DND-41 (cell line): ENCODE measurements at regions not wholly inside any gene's neighbourhood (a gene's known extent, or its start where the extent isn't known, plus 50 kb on each side); places are given as distances from the start of the nearest gene placed in this dataset.

Source experiments
- EZH2 ChIP-seq: IDR thresholded peaks from 3 replicates; pipeline ENCODE4 v1.6.1; 2012; ENCODE audit warnings: borderline replicate concordance, low read depth, mild to moderate bottlenecking, moderate library complexity, low read length, inconsistent platforms; ENCODE audit not compliant: severe bottlenecking
- TF ChIP-seq, protein P1 (sequence below): IDR thresholded peaks from 2 replicates; pipeline ENCODE4 v1.5.1; 2012; ENCODE audit warnings: borderline replicate concordance, low read length, moderate library complexity, mild to moderate bottlenecking; ENCODE audit not compliant: poor library complexity, severe bottlenecking; ENCODE audit errors: extremely low read depth

- TF ChIP-seq, protein P1, sequence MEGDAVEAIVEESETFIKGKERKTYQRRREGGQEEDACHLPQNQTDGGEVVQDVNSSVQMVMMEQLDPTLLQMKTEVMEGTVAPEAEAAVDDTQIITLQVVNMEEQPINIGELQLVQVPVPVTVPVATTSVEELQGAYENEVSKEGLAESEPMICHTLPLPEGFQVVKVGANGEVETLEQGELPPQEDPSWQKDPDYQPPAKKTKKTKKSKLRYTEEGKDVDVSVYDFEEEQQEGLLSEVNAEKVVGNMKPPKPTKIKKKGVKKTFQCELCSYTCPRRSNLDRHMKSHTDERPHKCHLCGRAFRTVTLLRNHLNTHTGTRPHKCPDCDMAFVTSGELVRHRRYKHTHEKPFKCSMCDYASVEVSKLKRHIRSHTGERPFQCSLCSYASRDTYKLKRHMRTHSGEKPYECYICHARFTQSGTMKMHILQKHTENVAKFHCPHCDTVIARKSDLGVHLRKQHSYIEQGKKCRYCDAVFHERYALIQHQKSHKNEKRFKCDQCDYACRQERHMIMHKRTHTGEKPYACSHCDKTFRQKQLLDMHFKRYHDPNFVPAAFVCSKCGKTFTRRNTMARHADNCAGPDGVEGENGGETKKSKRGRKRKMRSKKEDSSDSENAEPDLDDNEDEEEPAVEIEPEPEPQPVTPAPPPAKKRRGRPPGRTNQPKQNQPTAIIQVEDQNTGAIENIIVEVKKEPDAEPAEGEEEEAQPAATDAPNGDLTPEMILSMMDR: no peak
- TF ChIP-seq EZH2: no peak
These were observed 61.8 kb upstream of the SDK1 start for GRCh38 chr7:3239291-3239691.
